IPS DF 19.7 (cell line): ENCODE measurements at regions not wholly inside any gene's neighbourhood (a gene's known extent, or its start where the extent isn't known, plus 50 kb on each side); places are given as distances from the start of the nearest gene placed in this dataset.
"Not testable (repeated sequence)": the region's sequence is repeated elsewhere in the genome, so short reads cannot be mapped to it uniquely, and the experiment has no call there.

Experiments
- DNase-seq: peaks from one replicate; pipeline ENCODE4 v3.0.0-alpha.2; 2013; ENCODE audit warnings: low read depth, low spot score

DNA sequence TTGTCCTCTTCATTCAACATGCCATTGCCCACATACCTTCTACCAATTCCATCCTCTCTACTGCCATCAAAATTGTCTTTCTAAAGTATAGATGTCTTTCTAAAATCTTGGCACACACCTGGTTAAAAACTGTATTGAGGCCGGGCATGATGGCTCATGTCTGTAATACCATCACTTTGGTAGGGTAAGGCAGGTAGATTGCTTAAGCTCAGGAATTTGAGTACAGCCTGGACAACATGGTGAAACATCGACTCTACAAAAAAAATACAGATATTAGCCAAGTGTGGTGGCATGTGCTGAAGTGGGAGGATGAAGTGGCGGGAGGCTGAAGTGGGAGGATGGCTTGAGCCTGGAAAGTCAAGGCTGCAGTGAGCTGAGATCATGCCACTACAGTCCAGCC is 412.1 kb downstream of the TMEM38B start:
- DNase-seq: no peak

DNA sequence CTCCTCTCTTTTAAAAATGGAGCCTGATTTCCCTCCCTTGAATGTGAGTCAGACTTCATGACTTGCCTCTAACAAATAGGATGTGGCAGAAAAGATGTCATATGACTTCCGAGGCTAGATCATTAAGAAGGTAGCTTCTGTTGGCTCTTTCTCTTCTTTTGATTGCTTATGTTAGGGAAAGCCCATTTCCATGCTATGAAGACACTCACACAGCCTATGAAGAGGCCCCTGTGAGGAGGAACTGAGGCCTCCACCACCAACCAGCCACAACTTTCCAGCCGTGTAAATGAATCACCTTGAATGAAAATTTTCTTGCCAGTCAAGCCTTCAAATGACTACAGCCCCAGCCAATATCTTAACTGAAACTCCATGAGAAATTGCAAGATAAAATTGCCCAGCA is 413.4 kb downstream of the TMEM38B start:
- DNase-seq: no peak

DNA sequence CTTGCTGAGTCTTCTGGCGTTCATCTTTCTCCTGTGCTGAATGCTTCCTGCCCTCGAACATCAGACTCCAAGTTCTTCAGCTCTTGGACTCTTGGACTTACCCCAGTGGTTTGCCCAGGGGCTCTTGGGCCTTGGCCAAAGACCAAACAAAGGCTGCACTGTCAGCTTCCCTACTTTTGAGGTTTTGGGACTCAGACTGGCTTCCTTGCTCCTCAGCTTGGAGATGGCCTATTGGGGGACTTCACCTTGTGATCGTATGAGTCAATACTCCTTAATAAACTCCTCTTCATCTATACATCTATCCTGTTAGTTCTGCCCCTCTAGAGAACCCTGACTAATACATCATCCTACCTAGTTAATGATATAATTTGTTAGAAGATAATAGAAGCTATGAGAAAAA is 415.4 kb downstream of the TMEM38B start:
- not testable (repeated sequence) for DNase-seq

DNA sequence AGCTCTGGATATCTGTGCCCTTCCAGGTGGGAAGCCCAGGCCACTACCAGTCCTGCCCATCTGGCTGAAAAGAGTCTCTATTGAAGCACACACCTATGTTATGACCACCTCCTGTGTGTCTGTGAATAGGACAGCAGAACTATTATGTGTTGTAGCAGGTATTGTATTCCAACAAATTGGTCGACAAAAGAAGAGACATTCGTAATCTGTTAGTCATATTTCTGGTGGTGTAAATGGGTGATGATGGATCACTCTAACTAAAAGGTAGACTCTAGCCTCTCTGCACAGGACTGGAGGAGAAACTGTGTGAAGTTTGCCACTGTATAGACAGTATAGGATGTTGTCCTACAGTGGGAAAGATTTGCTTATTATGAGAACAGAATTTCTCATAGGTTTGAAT is 416.1 kb downstream of the TMEM38B start:
- no peak for DNase-seq

DNA sequence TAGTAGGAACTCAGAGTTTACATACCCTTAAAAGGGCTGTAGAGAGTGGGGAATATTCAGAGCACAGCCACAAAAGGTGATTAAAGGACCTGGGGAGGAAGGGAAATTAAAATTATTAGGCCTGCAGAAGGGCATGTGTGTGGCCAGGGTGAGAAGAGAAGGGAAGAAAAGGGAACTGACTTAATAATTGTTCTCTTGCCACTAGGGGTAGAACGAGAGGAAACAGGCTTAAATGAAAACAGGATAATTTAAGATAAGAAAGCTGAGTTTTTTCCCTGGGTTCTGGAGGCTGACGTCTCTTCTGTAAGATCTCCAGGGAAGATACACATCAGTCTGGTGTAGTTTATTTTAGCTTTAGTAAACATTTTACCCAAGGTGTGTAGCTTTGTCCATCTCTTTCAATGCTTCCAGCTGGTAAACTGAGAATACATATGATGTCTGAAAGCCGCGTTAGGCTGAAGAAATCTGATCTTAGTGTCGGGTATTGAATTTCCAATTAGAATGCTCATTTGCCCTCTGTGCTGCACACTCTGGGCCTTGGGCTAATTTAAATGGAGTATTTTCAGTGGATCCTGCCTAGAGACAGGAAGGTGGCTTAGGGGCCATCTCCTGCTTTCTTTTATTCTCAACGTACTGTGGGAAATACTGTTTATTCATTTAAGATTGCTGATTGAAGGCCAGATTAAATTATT is 416.8 kb downstream of the TMEM38B start:
- DNase-seq: no peak

DNA sequence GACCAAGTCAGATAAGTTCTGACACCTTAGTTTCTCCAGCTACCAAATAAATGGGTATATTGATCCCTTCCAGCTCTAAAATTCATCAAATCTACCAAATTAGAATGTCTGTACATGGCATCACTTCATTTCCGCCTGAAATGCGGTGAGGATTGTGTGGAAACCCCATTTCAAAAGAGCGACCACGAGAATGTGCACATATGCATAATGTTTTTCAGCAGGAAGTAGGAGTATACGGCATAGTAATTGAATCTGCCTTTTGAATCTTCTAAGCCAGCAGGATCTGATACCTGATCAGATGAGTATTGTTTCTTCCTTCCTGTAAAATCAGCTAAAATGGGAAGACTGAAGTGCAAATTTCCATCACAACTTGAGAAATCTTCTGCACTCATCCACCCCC is 418.6 kb downstream of the TMEM38B start:
- no peak for DNase-seq

DNA sequence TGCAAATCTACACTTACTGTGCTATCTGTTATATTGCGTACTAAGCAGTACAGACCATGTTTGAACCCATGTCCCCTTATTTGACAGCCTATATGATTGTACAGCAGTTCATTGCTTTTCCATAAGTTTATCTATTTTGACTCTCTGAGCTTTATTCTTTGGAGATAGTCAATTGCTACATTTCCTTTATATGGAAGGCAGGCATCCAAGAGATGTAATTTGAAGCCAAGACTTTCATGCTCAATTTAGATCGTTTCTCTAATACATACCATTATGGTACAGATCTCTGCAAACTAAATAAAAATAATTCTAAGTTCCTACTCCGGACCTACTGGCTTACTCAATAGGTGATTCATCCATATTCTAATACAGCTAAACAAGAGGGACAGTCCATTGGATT is 424.8 kb downstream of the TMEM38B start:
- no peak for DNase-seq

DNA sequence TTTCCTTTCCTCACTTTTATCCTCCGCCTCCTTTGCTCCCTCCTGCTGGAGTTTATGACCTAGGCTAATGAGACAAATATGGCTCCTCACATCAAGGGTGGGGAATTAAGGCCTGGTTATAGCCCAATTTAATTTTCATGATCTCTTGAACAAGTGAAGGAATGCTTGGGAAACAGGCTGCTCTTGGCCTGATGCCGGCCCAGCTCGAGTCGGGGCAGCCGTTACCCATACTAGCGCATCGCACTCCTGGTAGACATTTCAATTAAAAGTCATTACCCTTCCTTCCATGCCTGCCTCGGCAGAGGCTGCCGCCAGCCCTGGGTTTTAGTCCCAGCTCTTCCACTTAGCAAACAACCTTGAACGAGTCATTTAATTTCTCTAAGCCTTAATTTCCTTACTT is 425.7 kb downstream of the TMEM38B start:
- no peak for DNase-seq

DNA sequence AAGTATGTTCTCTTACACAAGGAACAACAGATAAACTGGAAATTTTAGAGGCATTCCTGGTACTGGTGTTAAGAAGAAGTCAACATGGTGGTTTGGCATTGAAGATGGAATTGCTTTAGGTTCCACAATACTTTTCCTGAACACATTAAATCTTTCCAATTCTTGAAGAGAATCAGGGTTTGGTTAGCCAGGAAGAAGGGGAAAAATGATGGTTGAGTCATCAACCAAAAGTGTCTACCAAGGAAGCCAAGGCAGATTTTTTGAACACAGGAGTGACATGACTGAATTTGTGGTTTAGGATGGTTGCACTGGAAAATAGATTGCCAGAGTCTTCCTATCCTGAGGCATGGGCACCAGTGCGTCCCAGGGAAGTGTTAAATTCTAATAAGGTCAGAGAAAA is 433.4 kb downstream of the TMEM38B start:
- DNase-seq: no peak

DNA sequence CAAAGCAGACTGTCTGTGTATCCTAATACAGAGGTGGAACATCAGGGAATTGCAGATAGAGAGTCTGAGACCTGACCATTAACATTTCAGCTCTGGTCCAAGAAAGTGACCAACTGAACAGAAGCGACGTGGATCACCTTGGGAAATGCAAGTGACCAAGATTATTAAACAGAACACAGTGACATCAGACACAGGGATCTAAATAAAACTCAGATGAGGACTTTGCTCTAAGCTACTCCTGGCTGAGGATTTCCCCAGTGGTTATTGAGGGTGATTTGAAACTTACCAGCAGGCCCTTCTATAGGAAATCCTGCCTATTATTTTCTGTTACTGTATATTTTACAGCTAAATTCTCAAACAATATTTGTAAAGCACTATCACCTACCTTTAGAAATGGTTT is 436.0 kb downstream of the TMEM38B start:
- DNase-seq: no peak

DNA sequence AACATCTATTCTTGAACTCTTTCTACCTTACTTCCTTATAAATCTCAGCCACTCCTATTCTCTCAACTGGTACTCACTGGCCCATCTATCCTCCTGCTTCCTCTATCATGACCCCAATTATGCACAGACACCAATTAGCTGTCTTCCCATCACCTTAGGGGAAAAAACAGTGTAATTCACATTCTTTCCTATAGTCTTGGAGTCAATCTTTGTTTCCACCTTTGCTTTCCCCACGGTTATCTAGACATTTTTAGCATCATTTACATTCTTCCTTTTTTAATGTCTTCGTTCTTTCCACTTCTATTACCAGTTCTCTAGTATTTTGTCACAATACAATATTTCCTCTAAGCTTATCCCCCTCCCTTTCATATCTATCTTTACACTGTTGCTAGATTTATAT is 449.4 kb downstream of the TMEM38B start:
- DNase-seq: peak; percentile 3

DNA sequence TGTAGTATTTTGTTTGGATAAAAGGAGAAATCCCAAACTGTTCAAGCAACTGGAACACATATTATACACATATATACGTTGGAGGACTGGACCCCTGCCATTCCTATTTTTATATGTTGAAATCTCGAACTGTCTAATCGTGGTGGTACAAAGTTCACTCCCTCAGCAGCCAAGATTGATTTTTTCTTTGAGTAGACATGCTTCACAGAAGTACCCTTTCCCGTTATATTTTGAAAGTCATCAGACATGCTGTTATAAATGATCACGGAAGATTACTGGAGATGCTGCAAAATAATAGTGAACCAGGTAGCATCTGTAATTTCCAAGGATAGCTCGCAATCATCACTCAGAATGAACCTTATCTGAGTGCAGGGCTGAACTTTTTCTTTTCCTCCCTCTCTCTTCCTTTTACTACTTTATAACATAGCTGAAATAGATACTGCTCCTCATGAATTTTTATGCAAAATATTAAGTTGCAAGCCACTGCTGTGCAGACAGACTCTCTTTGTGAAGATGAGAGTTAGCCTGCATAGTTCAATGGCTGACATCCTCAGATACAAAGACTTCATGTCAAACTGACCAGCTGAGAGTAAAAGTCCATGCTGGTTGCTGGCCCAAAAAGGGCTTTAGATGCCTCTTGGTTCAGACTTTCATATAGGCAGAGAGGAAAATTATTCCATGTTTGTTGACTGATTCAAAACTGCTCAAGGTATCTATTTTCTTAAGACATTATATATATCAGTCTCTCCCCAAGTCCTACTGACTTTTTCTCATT is 451.9 kb downstream of the TMEM38B start:
- DNase-seq: no peak

DNA sequence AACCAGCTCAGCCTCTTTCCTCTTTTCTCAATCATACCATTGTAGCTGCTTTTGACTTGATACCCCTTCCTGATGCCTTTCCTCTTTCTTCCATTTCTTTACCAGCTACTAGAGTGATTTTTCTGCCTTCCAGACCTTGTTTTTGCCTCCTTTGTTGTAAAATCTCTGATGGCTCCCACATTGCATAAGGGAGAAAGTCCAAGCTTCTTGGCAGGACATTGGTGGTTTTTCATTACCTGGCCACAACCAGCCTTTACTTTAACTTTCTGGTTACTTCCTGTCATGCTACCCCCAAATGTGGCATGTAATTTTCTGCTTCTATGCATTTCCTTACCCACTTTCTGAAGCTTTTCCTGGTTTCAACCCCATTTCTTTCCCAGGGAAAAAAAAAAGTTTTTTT is 452.5 kb downstream of the TMEM38B start:
- no peak for DNase-seq

DNA sequence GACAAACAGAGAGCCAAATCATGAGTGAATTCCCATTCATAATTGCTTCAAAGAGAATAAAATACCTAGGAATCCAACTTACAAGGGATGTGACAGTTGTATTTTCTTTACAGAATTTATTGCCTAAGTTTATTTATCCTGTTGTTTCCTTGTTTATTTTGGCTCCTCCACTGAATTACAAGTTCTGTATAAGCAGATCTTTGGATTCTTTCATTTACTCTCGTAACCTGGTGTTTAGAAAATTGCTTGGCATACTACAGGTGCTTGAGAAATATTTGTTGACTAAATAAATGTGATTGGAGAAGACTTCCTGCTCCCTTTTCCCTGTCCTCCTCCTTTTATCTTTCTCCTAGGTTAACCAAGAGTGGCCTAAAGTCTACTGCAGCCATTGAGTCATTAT is 455.6 kb downstream of the TMEM38B start:
- no peak for DNase-seq

DNA sequence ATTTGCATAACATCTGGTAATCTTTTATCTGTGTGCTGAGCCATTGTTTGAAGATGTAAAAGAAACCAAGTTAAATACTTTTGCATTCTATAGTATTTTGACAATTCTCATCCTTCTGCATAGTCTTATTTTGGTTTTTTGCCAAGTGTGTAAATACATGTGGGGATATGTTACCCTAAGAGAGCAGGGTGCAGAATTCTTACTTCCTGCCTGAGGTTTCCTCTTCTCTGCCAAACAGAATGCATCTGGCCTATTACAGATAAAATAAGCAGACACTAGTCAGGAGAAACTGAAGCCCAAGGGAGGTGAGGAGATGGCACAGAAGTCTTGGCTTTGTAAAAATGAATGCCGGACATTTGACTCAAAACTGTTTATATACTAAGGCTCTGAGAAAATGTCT is 462.1 kb downstream of the TMEM38B start:
- DNase-seq: no peak

DNA sequence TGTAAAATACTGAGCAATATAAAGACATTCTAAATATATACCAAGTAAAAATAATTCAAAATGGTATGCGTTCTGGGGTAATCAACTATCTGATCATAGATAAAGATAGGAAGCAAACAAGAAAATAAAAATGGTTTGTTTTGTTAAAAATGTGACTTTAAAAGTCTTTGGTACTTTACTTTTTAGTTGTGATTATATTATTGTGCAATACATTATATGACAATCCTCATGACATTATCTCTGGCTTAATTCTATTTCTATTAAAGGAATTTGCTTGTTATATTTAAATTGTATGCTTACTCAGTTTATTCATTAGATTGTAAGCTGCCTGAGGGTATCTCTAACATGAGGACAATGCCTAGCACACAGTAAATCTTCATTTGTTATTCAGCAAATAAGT is 477.9 kb downstream of the TMEM38B start:
- no peak for DNase-seq

DNA sequence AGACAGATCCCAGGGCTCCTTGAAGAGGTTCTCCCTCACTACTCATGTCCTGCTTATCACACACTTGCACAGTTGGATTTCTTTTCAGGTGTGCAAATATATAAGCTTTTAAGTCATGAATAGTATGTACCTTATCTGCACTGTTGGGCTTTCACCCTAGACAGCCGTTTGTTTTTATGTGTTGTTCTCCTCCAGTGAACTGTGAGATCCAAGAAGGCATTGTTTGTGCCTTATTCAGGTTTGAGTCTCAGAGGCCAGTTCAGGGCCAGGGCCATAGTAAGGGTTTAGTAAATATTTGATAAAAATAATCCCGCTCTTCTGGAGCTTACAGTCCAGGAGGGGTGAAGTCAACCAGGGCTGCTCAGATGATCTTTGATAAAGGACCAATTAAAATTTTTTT is 480.0 kb downstream of the TMEM38B start:
- no peak for DNase-seq

DNA sequence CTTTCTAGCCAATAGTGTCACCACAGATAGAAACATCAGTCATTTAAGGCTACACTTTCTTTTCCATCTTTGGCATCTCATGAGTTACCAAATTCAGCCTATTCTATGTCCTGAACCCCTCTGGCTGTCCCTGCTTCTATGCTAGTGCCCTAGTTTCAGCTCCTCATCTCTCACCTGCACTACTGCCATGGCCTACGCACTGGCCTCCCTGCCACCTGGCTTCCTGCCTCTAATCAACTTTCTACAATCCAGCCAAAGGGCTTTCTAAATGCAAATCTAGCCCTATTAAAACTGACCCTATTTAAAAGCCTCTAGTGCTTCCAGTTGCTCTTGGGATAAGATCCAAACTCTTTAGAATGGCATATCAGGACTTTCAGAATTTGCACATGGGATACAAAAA is 482.9 kb downstream of the TMEM38B start:
- no peak for DNase-seq

DNA sequence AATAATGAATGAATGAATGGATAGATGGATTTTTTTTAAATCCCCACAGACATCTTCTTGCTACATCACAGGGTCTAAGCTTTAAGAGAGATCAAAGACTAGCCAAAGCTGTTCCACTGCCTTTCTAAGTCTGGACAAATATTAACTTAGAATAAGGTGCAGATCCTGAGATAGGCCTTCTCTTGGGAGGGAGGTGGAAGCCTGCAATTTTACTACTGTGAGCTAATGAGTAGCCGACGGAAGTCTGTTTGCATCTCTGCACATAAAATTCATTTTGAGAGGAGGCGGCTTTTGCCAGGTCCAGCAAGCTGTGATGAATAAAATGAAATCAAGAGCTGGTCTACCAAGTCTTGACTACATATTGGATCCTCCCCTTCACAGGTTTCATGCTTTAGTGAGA is 484.9 kb downstream of the TMEM38B start:
- DNase-seq: no peak

DNA sequence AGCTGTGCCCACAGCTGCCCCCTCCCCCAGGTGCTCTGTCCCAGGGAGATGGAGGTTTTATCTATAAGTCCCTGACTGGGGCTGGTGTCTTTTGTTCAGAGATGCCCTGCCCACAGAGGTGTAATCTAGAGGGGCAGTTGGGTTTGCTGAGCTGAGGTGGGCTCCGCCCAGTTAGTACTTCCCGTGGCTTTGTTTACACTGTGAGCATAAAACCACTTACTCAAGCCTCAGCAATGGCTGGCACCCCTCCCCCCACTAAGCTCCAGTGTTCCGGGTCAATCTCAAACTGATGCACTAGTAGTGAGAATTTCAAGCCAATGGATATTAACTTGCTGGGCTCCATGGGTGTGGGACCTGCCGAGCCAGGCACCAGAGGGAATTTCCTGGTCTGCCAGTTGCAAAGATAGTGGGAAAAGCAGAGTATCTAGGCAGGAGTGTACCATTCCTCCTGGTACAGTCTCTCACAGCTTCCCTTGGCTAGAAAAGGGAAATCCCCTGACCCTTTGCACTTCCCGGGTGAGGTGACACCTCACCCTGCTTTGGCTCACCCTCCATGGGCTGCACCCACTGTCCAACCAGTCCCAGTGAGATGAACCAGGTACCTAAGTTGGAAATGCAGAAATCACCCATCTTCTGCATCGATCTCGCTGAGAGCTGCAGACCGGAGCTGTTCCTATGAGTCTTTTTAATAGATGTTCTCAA is 509.6 kb downstream of the TMEM38B start:
- DNase-seq: not testable (repeated sequence)

DNA sequence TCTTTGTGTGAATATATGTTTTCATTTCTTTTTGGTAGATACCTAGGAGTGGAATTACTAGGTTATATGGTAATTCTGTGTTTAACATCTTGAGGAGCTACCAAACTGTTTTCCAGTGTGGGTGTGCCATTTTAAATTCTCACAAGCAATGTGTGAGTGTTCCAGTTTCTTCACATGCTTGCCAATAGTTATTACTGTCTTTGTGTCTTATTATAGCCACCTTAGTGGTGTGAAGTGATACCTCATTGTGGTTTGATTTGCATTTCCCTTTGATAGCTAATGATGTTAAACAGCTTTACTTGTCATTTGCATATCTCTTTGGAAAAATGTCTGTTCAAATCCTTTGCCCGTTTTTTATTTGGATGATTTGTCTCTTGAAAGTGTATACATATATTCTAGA is 513.0 kb downstream of the TMEM38B start:
- DNase-seq: no peak

DNA sequence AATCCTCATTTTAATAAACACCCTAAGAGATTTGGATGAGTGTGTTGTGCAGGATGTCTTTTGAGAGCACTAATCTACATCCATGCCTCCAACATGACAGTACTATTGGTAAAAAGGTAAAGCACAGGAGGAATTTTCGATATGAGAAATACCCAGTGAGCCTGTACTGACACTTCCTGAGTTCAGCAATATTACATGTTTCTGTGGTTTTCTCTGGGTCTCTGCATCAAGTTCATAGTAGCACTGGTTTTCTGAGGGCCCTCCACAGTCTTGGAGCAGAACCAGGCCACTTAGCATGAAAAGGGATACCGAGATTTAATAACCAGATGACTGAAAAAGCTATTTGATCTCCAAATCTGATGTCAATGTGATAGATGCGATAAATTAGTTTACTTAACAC is 524.1 kb downstream of the TMEM38B start:
- no peak for DNase-seq

DNA sequence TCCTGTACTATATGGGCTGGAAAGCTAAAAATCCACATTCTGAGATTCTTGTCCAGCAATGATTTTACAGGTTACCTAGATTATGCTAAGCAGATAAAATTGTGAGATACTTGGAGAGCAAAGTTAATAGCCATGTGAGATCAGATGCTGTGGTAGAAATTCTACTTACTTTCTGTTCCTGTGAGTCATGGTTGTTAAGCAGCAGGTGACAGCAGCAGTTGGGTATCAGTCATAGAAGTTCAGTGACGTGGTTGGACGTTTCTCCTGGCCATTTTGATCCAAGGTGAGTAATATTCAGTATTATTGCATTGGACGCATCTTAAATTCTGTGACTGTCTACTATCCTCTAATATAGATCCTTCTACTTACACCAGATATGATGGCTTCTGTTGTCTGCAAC is 524.5 kb downstream of the TMEM38B start:
- no peak for DNase-seq
